VCaP (cell line): ENCODE measurements at regions not wholly inside any gene's neighbourhood (a gene's known extent, or its start where the extent isn't known, plus 50 kb on each side); places are given as distances from the start of the nearest gene placed in this dataset.
"Not testable (repeated sequence)": the region's sequence is repeated elsewhere in the genome, so short reads cannot be mapped to it uniquely, and the experiment has no call there.

Experiments
- H3K27ac ChIP-seq: fragments of 450-650 bp; 2 replicates; pipeline ENCODE4 v1.5.1; 2017
- CTCF ChIP-seq: fragments of 450-650 bp; conservative IDR thresholded peaks from 2 replicates; pipeline ENCODE4 v1.5.1; 2017; ENCODE audit warnings: mild to moderate bottlenecking, moderate library complexity

DNA sequence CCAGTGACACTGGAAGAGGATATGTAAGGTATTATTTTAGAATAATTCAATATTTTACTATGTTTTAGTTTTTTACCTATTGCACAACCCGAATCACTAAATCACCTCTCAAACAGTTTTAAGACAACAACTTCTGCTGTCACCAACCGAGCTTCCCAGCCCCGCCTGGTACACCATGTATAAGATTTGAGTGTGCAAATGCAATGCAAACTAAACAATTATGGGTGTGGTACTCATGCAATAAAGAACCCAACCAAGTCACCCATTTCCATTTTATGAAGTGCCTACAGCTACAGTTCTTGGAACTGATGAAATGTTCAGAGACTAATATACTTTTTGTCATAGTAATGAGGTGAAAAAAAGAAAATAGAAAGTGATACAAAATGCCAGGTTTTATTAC is 256.2 kb downstream of the TAFA4 start:
- H3K27ac ChIP-seq = no peak overlapping the region
- TF ChIP-seq CTCF = no peak

- no peak for TF ChIP-seq CTCF
Measured at GRCh38 chr3:68667346-68667745, 265.0 kb downstream of the TAFA4 start.

DNA sequence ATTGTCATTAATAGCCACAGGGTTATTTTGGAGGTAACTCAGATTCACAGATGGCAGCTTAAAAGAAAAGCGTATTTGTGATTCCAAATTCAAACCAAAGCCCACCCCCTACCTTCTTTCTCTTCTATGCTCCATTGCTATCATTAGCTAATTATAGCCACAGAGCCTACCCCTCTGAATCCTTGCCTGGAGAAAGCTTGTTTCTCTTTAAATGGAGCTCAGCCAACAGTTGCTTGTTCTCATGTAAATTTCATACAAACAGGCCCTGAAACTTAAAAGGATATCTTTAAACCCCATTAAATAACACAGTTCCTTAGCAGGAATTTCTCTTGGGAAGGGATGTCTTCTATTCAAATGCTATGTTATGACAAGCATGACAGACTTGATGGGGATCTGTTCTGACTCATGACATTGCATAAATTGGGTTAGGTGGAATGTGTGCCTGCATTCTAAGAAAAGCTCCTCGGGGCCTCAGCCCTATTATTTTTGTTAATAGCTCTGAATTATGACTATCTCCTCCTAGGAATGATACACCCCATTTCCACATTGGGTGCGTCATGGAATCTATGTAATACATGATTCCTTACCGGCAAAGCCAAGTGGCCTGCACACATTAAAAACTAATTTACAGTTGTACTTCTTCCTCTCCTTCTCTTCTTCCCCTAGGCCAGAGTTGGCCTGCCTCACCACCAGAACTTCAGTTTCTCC is 265.8 kb downstream of the TAFA4 start:
- TF ChIP-seq CTCF = no peak
- no peak overlapping the region for H3K27ac ChIP-seq

More at GRCh38 chr3:68667346-68667745, 265.0 kb downstream of the TAFA4 start:
- no peak overlapping the region for H3K27ac ChIP-seq

- TF ChIP-seq CTCF = no peak
- H3K27ac ChIP-seq = no peak overlapping the region
Measured at GRCh38 chr3:68664276-68664675, 268.1 kb downstream of the TAFA4 start.

DNA sequence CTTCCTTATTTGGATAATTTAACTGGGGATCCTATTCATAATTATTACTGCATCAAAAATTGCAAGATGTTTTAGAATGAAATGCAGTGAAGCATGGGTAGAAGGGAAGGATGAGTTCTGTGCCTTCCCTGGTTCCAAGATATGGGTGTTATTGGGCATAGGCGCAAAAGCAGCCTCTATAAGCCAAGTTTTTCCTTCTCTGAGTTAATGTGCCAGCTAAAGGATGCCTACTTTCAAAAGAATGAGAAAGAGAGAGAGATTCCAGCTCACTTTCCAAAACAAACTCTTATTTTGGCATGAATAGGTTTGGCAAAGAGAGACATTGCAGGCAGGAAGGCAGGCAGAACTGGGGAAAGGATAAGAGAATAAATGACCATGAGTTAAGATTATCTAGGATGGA is 270.2 kb downstream of the TAFA4 start:
- no peak for TF ChIP-seq CTCF
- no peak overlapping the region for H3K27ac ChIP-seq

DNA sequence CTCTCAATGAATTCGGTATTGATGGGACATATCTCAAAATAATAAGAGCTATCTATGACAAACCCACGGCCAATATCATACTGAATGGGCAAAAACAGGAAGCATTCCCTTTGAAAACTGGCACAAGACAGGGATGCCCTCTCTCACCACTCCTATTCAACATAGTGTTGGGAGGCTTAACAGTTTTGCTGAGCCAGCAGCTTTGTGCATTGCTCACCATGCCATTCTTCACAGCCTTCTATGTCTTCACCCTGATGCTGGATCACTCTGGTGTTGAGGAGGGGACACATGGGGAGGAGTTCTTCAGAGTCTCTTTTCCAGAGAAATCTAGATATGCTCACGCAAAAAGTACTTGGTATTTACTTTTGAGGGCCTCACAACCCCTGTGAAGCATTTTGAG is 281.7 kb downstream of the TAFA4 start:
- H3K27ac ChIP-seq = not testable (repeated sequence)

- H3K27ac ChIP-seq = no peak overlapping the region
- no peak for TF ChIP-seq CTCF
Measured at GRCh38 chr3:68648494-68648893, 283.9 kb downstream of the TAFA4 start.

DNA sequence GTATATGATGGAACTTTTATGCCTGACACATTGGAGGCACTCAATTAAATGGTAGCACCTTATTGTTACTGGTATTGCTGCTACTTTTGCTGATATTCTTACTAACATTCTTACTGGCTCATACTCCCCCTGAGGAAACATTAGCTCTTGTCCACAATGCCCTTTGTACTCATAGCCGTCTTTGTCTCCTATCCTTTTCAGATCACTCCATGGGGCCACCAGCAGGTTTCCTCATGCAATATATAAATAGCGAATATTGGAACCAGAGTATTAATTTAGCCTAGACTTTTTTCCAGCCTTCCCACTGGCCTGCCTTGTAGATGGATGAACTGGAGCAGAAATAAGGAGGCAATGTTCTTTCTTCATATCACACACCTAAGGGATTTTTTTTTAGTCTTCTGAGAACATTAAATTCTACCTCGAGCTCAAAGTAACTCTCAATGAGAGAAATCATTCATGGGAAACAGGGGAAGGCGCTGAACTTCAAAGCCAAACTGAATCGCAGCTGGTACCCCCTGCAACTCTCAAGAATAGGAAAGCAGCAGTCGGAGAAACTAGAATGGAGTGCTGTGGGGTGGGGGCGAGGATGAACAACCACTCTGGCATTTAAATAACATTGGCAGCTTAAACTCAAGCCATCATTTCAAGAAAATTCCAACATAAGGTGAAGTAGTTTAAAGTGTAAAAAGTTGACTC is 300.3 kb downstream of the TAFA4 start:
- no peak for TF ChIP-seq CTCF
- no peak overlapping the region for H3K27ac ChIP-seq
